Mesendoderm (in vitro differentiated cells): ENCODE measurements at regions not wholly inside any gene's neighbourhood (a gene's known extent, or its start where the extent isn't known, plus 50 kb on each side); places are given as distances from the start of the nearest gene placed in this dataset.

ENCODE experiments used
- DNase-seq: peaks from one replicate; pipeline ENCODE4 v3.0.0; 2013
- H2AK5ac ChIP-seq: 2 replicates; pipeline ENCODE4 v1.6.1; 2013; ENCODE audit warnings: low read length, inconsistent platforms
- H2BK120ac ChIP-seq: 2 replicates; pipeline ENCODE4 v1.6.1; 2013; ENCODE audit warnings: low read depth, mild to moderate bottlenecking, low read length, moderate library complexity, mixed read lengths
- H2BK15ac ChIP-seq: replicated peaks from 2 replicates; pipeline ENCODE4 v1.6.1; 2013; ENCODE audit warnings: low read depth, mild to moderate bottlenecking, moderate library complexity
- H2BK5ac ChIP-seq: 2 replicates; pipeline ENCODE4 v1.6.1; 2013; ENCODE audit warnings: low read length, inconsistent platforms
- H3K18ac ChIP-seq: 2 replicates; pipeline ENCODE4 v1.6.1; 2013; ENCODE audit warnings: mild to moderate bottlenecking, low read length, mixed read lengths
- H3K23ac ChIP-seq: one replicate; pipeline ENCODE4 v1.6.1; 2013; ENCODE audit warnings: low read length
- H3K27ac ChIP-seq: 2 replicates; pipeline ENCODE4 v1.5.1; 2013; ENCODE audit warnings: low read depth, mild to moderate bottlenecking, inconsistent platforms, low read length, moderate library complexity
- H3K27me3 ChIP-seq: 2 replicates; pipeline ENCODE4 v1.6.1; 2013; ENCODE audit warnings: low read length, control low read depth, mild to moderate bottlenecking, inconsistent platforms; ENCODE audit not compliant: insufficient read depth, poor library complexity
- H3K36me3 ChIP-seq: 2 replicates; pipeline ENCODE4 v1.6.1; 2013; ENCODE audit warnings: low read length, inconsistent platforms; ENCODE audit not compliant: control insufficient read depth, insufficient read depth
- H3K4ac ChIP-seq: one replicate; pipeline ENCODE4 v1.6.1; 2013; ENCODE audit warnings: low read depth, mild to moderate bottlenecking, low read length, moderate library complexity
- H3K4me1 ChIP-seq: 2 replicates; pipeline ENCODE4 v1.6.1; 2013; ENCODE audit warnings: low read depth, low read length, inconsistent platforms; ENCODE audit not compliant: control insufficient read depth
- H3K4me2 ChIP-seq: 2 replicates; pipeline ENCODE4 v1.6.1; 2013; ENCODE audit warnings: low read length
- H3K4me3 ChIP-seq: 2 replicates; pipeline ENCODE4 v1.5.1; 2013; ENCODE audit warnings: mild to moderate bottlenecking, low read length
- H3K56ac ChIP-seq: one replicate; pipeline ENCODE4 v1.6.1; 2013; ENCODE audit warnings: low read length
- H3K79me1 ChIP-seq: 2 replicates; pipeline ENCODE4 v1.6.1; 2013; ENCODE audit warnings: low read length, inconsistent platforms
- H3K79me2 ChIP-seq: 2 replicates; pipeline ENCODE4 v1.6.1; 2013; ENCODE audit warnings: mild to moderate bottlenecking, low read length; ENCODE audit not compliant: control insufficient read depth, insufficient read depth
- H3K9ac ChIP-seq: 2 replicates; pipeline ENCODE4 v1.6.1; 2013; ENCODE audit warnings: low read length, inconsistent platforms
- H4K5ac ChIP-seq: one replicate; pipeline ENCODE4 v1.6.1; 2013; ENCODE audit warnings: low read length
- H4K8ac ChIP-seq: one replicate; pipeline ENCODE4 v1.6.1; 2013; ENCODE audit warnings: low read depth, mild to moderate bottlenecking, control low read depth, low read length, moderate library complexity
- WGBS: extraction: QIAGEN DNeasy Blood & Tissue Kit; methylation state at CpG from one replicate; pipeline ENCODE4 v1.1.7; 2013; ENCODE audit warnings: low lambda C conversion rate, missing lambda C conversion rate; ENCODE audit not compliant: insufficient coverage; ENCODE audit errors: extremely low coverage; 5-methylcytosine and 5-hydroxymethylcytosine counted together

DNA sequence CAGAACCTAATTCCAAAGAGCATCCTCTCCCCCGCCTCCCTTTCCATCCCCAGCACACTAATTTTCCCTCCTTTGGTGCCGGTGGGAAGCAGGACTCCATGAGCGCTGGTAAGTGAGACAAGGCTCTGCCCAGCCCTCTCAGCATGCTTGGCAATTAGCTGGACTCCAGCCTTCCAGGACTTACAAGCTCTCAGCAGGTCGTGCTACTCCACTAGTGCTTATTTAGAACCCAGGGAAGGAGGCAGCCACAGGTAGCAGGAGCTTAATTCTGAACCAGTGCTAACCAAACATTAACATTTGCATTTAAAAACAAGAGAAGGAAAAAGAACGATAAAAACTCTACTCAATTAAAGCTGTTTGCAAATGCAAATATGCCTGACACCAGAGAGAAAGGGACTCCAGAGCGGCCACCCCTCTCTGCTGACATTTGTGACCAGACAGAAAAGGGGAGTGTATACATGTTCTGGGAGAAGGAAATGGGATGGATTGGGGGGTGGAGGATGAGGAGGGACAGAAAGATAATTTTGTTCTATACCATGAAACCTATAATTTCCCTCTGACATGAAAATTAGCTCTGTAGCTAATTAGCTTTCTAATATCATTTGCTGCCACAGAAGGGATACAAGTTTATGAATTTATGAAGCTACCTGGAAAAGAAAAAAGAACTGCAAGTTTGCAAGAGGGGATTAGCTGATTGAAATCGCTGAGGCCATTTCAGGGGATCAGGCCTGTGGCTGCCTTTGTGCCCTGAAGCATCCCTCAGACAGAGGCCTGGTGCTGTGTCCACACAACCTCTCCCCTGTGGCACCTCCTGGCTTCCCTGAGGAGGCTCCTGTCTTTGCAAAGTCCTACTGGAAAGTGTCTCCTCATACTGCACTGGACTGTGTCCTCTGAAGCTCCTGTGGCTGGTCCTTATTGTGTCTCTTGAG, 266.3 kb downstream of the SEC61B start:
- no peak overlapping the region for H3K27ac ChIP-seq
- no peak overlapping the region for H2BK120ac ChIP-seq
- no peaks in the 10 kb centered on the region for H3K36me3 ChIP-seq
- no peak overlapping the region for H3K56ac ChIP-seq
- no peak overlapping the region for H3K4me2 ChIP-seq
- H2BK15ac ChIP-seq: no peak overlapping the region
- no peak overlapping the region for H2BK5ac ChIP-seq
- peaks cover 5% of the 10 kb centered on the region for H3K4me1 ChIP-seq
- H3K4ac ChIP-seq: no peak overlapping the region
- no peak overlapping the region for H2AK5ac ChIP-seq
- H3K9ac ChIP-seq: no peak overlapping the region
- WGBS: no CpG with 5 or more reads among the region's 7 CpGs
- H3K23ac ChIP-seq: no peak overlapping the region
- no peak overlapping the region for H4K8ac ChIP-seq
- H3K4me3 ChIP-seq: no peak overlapping the region
- DNase-seq: peak; percentile 32
- no peak overlapping the region for H3K18ac ChIP-seq
- H4K5ac ChIP-seq: no peak overlapping the region
- H3K79me1 ChIP-seq: no peaks in the 10 kb centered on the region
- no peaks in the 10 kb centered on the region for H3K79me2 ChIP-seq
- no peaks in the 10 kb centered on the region for H3K27me3 ChIP-seq

DNA sequence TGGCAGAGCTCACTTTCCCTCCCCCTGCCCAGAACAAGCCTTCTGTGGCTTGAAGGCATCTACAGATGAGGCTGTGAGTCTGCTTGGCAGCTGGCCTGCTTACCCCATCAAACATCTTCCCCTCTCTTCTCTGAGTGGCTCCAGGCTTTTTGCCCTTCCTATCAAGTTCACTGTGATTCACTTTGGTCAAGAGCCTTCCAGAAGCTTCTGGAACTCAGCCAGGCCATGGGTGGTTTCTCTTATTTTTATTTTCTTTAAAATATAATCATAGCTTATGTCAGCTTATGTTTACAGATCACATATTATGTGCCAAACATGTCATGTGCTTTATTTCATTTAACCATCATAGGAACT, 267.0 kb downstream of the SEC61B start:
- Histone ChIP-seq H3K4ac (no peak overlapping the region), H2BK120ac (no peak overlapping the region), H3K36me3 (no peaks in the 10 kb centered on the region), H2BK5ac (no peak overlapping the region), H3K4me3 (no peak overlapping the region), H2BK15ac (no peak overlapping the region), H3K4me1 (peaks cover 5% of the 10 kb centered on the region), H3K27me3 (no peaks in the 10 kb centered on the region), H3K23ac (no peak overlapping the region), H3K79me2 (no peaks in the 10 kb centered on the region), H2AK5ac (no peak overlapping the region), H4K5ac (no peak overlapping the region), H3K56ac (no peak overlapping the region), H4K8ac (no peak overlapping the region), H3K9ac (no peak overlapping the region), H3K79me1 (no peaks in the 10 kb centered on the region), H3K4me2 (no peak overlapping the region), H3K18ac (no peak overlapping the region), H3K27ac (no peak overlapping the region)
- no peak for DNase-seq

DNA sequence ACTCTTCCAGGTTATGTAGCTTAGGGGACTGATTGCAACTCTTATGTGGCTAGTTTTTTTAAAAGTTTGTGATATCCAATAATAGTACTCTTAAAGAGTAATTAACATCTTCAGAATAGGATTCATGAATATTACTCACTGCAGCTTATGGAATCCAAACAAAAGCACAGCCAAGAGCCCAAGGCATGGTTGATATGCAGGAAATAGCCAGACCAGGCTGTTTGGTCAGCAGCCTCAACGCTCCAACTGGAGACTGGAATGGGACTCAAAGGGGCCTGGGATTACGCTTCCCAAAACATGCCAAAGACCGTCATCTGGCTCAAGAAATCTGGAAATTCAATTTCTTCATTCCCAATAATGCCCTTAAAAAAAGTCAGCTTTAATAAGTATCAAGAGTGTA, 268.6 kb downstream of the SEC61B start:
- Histone ChIP-seq H3K79me2 (no peaks in the 10 kb centered on the region), H3K23ac (no peak overlapping the region), H2BK120ac (no peak overlapping the region), H3K18ac (no peak overlapping the region), H4K5ac (no peak overlapping the region), H3K4ac (no peak overlapping the region), H2BK15ac (no peak overlapping the region), H3K36me3 (no peaks in the 10 kb centered on the region), H2AK5ac (no peak overlapping the region), H3K27me3 (no peaks in the 10 kb centered on the region), H3K9ac (no peak overlapping the region), H4K8ac (no peak overlapping the region), H3K4me3 (no peak overlapping the region), H3K79me1 (no peaks in the 10 kb centered on the region), H3K4me2 (no peak overlapping the region), H3K56ac (no peak overlapping the region), H2BK5ac (no peak overlapping the region), H3K27ac (no peak overlapping the region), H3K4me1 (peaks cover 5% of the 10 kb centered on the region)
- WGBS: no CpG with 5 or more reads among the region's 3 CpGs
- no peak for DNase-seq

DNA sequence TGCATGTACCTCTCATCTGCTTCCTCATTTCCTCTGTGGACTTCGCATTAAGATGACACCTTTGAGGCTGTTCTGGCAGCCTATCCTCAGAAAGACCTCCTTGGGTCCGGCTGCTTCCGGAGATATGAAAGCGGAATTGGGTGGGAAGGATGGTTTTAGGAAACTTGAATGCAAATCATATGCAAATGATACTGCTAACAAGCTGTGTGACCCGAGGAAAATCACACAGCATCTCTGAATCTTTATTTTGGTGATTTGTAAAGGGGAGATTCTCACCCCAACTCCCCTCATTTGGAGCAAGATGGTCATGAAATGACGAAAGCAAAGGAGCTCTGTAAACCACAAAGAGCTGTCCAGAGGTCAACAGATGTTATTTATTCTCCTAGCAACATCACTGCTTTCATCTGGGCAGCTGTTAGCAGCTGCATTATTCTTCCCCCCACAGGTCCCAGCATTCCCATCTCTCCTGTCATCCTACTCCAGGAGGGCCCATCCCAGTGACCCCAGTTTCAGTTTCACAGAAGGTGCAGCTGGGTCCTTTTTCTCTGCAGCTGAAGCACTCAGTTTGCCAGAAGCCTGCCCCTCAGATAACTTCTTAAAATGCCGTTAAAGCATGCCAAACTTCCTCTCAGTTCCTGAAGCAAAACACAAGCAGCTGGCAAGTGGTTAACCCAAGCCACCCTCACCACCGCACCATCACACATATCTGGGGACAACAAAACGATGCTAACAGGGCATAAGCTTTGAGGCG, 269.5 kb downstream of the SEC61B start:
- no peak overlapping the region for H2AK5ac ChIP-seq
- H4K5ac ChIP-seq: no peak overlapping the region
- no peak overlapping the region for H3K27ac ChIP-seq
- H3K18ac ChIP-seq: no peak overlapping the region
- H3K4me3 ChIP-seq: no peak overlapping the region
- no peak overlapping the region for H3K56ac ChIP-seq
- no peak overlapping the region for H3K4me2 ChIP-seq
- H4K8ac ChIP-seq: no peak overlapping the region
- no peaks in the 10 kb centered on the region for H3K27me3 ChIP-seq
- no peaks in the 10 kb centered on the region for H3K36me3 ChIP-seq
- H3K4me1 ChIP-seq: peaks cover 5% of the 10 kb centered on the region
- no peak overlapping the region for H2BK5ac ChIP-seq
- no peak overlapping the region for H3K4ac ChIP-seq
- peak overlapping the region; percentile 25 for H3K23ac ChIP-seq
- H2BK120ac ChIP-seq: no peak overlapping the region
- H3K79me1 ChIP-seq: no peaks in the 10 kb centered on the region
- H2BK15ac ChIP-seq: no peak overlapping the region
- H3K79me2 ChIP-seq: no peaks in the 10 kb centered on the region
- no peak for DNase-seq
- no CpG with 5 or more reads among the region's 10 CpGs for WGBS
- H3K9ac ChIP-seq: no peak overlapping the region

DNA sequence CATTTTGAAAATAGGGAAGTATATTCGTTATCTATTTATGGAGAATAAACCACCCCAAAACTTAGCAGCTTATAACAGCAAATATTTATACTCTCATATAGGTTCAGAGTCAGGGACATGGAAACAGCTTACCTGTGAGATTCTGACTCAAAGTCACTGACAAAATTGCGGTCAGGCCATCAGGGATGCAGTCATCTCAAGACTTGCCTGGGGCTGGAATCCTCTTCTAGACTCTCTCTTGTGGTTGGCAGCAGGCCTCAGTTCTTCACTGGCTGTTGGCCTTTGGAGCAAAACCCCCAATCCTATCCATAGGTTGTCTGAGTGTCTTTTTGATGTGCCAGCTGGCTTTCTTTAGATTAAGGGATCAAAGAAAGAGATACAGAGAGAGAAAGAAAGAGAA, 275.6 kb downstream of the SEC61B start:
- H3K18ac ChIP-seq: no peak overlapping the region
- no peak overlapping the region for H2BK5ac ChIP-seq
- no peaks in the 10 kb centered on the region for H3K4me1 ChIP-seq
- no CpG with 5 or more reads among the region's 2 CpGs for WGBS
- no peak overlapping the region for H3K27ac ChIP-seq
- no peak overlapping the region for H2BK120ac ChIP-seq
- H3K79me2 ChIP-seq: no peaks in the 10 kb centered on the region
- H4K8ac ChIP-seq: no peak overlapping the region
- H2AK5ac ChIP-seq: no peak overlapping the region
- H3K4ac ChIP-seq: no peak overlapping the region
- H3K9ac ChIP-seq: no peak overlapping the region
- no peak overlapping the region for H3K56ac ChIP-seq
- no peaks in the 10 kb centered on the region for H3K79me1 ChIP-seq
- H3K27me3 ChIP-seq: no peaks in the 10 kb centered on the region
- H3K4me2 ChIP-seq: no peak overlapping the region
- no peak overlapping the region for H3K23ac ChIP-seq
- DNase-seq: no peak
- H4K5ac ChIP-seq: no peak overlapping the region
- H2BK15ac ChIP-seq: no peak overlapping the region
- no peak overlapping the region for H3K4me3 ChIP-seq
- H3K36me3 ChIP-seq: no peaks in the 10 kb centered on the region
